NCI-H2171 (cell line): ENCODE measurements at regions not wholly inside any gene's neighbourhood (a gene's known extent, or its start where the extent isn't known, plus 50 kb on each side); places are given as distances from the start of the nearest gene placed in this dataset.
"Not testable (repeated sequence)": the region's sequence is repeated elsewhere in the genome, so short reads cannot be mapped to it uniquely, and the experiment has no call there.

ENCODE experiments used
- DNase-seq: peaks from one replicate; lab custom pipeline; 2025; lab: John Stamatoyannopoulos, UW

DNA sequence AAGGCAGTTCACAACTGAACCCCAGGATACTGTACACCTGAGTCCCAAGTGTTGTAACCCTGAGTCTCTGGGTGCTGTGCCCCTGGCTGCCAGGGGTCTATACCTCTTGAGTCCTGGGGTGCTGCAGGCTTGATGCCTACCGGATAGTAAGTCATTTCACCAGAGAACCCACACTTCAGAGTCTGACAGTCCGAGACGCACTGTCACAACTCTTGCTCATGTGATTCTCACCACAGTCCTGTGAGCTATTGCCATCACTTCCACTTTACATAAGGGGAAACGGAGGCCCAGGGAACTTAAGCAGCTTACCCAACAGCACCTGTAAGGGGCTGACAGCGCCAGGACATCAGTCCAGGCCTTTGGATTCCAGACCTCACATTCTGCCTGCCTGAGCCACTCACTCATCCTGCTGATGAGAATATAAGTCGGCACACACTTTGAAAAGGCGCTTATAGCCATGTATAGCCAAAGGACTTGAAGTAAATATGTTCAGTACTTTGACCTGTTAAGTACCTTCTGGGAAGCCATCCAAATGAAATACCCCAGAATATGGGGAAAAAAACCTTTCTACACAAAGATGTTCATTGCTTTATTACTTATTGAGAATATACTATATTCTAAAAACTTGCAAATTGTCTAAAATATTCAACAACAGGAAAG is 180.7 kb upstream of the ID2 start:
- DNase-seq, result no peak

DNA sequence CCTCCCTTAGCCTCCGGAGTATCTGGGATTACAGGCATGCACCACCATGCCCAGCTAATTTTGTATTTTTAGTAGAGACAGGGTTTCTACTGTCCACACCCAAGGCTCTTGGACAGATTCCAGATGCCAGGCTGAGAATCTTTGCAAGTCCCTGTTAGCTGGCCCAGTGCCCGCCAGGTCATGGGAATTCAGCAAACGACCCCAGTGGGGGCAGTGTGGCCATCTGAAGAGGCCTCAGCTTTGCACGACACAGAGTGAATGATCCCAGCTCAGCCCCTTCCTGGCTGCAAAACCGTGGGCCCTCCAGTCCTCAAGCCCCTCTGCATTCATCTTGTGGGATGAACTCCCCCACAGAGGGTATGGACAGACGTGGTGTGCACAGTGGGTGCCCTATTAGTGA is 179.5 kb upstream of the ID2 start:
- DNase-seq, result no peak

DNA sequence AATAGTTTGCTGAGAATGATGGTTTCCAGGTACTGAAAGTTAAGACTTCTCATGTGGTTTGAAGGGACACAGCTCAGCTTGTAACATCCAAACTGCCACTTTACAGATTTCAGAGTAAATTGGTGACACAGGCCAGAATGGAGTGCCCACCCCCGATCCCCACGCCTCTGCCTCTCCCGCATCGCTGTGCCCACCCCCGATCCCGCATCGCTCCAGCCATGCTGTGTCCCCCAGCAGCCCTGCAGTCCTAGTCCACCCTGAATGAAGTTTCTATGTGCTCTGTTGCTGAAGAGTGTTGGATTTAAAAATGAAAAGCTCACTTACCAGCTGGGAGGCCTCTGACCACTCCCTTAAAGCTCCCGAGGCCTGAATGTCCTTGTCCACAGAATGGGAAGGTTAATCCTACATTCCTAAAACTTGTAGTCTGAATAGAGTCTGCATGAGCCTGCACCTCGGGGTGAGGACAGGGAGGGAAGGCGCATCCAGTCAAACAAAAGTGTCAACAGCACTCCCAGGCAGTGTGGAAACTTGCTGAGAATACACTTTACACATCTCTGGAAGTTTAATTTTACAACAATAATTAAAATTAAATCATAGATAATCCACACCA is 176.4 kb upstream of the ID2 start:
- DNase-seq, result no peak

DNA sequence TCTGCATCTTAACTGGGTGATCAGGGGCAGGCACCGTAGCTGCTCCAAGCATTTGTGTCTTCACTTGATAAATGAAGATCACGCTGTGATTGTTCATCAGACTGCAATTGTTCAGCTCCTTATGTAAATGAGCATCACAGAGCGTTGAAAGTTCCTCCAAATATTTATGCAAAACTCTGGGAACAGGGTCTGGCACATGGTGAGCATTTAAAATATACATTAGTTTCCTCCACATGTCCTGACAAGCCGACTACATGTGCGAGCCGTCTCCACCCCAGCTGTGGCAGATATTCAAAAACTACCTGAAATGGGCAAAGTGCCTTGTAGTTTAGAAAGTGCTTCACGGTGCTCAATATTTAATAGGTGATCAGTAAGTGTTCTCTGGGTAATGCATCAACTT is 175.1 kb upstream of the ID2 start:
- DNase-seq, result no peak

DNA sequence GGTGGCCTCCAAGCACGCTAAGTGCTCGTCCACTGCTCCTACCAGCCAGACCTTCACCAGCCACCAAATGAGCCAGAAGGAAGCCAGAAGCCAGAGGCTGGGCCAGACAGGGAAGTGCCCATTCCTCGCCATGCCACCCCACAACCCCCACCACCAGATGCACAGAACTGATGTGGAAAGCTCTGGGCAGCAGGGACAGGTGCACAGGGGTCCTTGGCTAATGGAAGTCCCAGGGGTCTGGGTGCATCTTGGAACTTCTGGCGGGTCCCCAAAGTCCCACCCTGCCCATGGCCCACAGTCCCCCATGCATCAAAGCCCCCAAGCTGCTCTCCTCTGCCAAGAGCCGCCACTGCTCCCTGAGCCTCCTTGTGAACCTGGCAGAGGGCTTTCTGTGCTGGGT is 173.1 kb upstream of the ID2 start:
- no peak for DNase-seq

DNA sequence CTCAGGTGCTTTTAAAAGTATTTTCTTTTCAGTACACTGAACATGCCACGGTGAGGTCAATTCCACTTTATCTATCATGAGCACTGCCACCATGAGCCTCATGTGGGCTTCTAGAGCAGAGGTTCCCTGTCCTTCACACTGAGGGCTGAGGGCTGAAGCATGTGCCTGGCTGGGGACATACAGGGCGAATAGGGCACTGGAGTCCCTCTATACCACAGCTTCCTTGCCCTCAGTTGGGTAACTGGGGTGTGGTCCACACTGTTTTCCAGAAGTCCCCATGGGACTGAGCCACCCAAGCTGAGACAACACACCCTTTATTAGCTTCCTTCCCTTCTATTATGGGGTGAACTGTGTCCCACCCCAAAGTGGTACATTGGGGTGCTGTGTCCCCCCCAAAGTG is 172.2 kb upstream of the ID2 start:
- no peak for DNase-seq

DNA sequence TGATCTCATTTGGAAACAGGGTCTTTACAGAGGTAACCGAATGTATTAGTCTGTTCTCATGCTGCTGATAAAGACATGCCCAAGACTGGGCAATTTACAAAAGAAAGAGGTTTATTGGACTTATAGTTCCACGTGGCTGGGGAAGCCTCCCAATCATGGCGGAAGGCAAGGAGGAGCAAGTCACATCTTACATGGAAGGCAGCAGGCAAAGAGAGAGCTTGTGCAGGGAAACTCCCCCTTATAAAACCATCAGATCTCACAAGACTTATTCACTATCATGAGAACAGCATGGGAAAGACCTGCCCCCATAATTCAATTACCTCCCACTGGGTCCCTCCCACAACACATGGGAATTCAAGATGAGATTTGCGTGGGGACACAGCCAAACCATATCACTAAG is 171.8 kb upstream of the ID2 start:
- not testable (repeated sequence) for DNase-seq

DNA sequence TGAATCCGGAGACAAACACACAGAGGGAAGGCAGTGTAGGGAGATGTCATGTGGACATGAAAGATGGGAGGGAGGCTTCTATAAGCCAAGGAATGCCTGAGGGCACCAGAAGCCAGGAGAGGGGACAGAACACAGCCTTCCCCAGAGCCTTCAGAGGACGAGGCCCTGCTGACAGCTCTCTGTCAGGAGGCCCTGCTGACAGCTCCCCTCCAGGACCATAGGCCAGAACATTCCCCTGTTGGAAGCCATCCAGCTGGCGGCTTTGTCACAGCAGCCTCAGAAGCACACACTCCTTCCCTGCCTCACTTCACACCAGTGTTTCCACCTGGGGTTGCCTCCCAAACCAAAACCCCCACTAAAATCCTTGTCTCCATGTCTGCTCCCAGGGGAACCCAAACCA is 171.3 kb upstream of the ID2 start:
- no peak for DNase-seq

DNA sequence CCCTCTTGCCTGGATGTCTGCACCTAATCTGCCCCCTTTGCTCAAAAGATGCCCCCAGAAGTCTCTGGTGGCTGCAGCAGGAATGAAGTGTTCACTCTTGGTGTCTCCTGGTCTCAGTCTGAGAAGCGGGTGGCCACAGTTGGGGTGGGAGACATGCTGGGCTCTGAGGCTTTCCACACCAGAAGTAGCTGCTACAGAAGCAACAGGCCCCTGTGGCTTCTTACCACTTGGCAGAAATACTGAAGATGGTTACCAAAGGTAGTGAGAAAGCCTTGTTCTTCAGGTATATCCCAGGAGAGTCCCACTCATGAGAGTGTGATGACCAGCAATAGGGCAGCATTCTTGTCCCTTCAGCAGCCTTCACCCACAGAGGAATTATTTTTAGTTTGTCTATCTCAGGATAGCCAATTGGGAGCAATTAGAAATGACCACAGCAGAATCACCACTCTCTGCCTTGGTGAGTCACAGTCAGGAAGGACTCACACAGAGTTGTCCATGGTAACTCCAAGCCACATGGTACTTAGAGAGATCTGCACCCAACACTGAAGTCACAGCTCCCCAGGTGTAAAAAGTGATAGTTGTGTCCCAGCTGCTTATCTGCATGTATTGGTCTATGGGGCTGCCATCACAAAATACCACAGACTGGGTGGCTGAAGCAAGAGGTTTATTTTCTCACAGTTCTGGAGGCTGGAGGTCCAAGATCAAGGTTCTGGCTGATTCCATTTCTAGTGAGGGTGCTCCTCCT is 169.8 kb upstream of the ID2 start:
- DNase-seq, result no peak

DNA sequence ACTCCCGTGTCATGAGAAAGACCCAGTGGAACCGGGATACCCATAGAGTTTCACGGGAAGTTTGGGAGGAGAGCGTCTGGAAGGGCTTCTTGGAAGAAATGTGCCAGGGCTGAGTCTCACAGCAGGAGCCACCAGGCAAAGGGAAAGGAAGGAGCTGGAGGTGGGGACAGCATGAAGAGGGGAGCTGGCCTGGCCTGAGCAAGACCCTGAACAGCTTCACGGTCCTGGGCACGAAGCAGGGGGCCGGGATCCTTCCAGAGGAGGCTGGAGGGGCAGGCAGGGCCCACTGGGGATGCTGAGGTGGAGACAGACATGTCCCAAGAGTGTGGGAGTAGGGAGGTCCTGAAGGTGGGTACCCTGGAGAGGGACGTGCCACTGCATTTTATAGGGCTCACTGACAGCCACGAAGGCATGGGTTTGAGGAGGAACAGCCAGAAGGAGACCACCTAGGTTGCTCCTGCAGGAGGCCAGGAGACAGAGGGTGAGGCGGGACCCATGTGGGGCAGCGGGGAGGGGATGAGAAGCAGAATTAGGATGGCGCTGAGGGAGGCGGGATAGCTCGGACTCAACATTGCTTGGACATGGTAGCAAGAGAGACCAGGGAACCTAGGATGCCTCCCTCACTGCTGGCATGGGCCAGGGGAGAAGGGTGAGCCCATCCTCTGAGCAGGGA is 168.1 kb upstream of the ID2 start:
- no peak for DNase-seq

DNA sequence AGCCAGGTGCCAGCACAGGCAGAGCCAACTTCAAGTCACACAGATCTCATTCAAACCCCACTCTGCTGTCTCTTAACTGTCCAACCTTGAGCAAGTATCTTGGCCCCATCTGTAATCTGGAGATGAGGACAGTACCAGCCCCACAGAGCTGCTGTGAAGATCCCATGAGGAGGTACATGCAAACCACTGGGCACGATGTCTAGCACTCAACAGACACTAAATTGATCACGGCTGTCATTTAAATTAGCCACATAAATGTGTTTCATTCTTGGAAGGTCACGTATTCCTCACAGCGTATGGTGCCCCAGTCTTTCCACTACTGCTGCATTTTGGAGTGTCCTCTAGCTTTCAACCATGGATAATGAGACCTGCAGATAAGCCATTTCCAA is 167.6 kb upstream of the ID2 start:
- DNase-seq, result no peak

DNA sequence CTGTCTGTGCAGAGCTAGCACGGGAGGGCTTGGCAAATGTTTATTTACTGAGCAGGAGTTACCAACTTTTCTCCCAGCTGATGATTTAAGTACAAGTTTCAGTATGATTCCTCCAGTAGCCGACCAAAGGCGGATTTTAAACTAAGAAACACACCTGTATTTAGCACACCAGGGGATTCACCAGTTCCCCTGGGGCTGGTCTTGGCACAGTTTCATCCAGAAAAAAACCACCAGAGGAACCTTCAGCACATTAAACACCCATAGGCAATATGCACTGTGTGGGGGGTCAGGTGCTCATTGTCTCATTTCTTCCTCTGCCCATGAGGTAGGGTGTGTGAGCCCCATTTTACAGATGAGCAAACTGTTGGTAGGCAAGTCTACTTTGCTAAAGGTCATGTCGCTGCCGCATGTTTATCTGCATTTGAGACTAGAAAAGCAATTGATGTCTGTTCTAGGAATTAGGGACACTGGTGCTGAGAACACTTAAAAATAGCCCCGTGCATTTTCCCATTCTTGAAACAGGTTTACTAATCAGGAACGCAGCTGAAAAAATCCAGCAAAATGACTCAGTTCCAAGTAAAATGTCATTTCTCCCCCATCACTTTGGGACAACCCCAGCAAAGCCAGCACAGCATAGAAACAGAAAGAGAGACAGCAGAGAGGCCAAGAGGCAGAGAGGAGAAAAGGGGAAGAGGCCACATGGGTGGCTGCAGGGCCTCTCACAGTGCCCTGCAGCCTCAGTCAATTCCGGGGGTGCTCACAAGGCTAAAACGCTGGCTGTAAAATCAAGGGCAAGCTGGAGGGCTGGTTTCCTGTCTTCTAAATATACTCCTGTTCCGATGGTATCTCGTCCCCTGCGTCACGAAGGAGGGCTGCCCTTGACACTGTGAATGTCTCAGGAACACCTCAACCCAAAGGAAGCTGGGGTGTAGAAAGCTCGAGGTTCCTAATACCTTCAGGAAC is 166.8 kb upstream of the ID2 start:
- no peak for DNase-seq

DNA sequence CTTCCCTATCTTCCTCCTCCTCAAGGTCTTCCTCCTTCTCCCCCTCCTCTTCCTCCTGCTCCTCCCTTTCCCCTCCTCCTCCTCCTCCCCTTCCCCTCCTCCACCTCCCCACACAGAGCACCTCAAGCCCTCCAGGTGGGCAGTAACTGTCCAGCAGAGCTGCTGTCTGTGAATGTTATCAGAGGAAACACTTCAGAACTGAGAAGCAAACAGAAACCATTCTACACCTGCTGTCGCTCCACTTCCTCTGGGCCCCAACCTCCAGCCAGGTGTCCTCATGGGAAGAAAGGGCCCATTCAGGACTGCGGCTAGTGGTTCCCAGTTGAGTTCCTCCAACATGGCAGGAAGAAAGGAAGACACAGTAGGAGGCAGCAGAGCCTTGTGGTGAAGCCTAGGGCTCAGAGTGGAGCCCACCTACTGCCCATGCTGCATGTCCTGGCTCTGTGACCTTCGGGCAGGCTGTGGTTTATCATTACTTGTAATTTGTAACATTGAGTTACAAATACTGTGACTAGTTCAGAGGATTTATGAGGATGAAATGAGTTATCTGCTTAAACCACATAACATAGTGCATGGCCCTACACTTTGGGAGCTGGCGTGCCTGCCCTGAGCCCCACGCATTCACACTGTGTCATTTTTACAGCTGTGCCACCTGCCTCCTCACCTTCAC is 165.9 kb upstream of the ID2 start:
- DNase-seq, result no peak

DNA sequence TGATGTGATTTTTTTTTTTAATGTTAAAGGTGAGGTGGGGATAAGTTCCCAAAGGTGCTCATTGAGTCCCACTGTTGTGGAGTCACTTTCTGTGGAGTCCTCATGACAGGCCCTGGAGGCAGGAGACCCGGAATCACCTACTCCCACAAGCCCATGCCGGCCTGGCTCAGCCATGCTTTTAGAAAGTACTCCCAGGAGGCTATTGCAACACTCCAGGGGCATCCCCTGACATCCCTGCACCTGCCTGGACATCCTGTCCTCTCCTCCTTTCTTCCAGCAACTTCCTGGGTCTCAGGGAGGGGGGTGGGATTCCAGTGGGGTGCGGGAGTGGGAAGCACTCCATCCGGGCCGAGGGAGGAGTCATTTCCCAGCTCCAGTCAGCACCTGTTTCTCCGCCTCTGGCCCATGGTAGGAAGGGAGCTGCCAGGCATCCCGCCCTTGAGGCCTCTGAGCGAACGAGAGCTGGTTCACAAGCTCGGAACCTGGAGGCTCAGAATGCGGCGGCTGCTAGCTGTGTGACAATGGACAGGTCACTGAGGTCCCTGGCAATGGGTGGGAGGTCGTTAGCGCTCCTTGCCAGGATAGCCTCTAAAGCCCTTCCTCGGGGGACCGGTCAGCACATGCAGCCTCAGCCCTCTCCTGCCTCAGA is 163.9 kb upstream of the ID2 start:
- DNase-seq, result no peak

DNA sequence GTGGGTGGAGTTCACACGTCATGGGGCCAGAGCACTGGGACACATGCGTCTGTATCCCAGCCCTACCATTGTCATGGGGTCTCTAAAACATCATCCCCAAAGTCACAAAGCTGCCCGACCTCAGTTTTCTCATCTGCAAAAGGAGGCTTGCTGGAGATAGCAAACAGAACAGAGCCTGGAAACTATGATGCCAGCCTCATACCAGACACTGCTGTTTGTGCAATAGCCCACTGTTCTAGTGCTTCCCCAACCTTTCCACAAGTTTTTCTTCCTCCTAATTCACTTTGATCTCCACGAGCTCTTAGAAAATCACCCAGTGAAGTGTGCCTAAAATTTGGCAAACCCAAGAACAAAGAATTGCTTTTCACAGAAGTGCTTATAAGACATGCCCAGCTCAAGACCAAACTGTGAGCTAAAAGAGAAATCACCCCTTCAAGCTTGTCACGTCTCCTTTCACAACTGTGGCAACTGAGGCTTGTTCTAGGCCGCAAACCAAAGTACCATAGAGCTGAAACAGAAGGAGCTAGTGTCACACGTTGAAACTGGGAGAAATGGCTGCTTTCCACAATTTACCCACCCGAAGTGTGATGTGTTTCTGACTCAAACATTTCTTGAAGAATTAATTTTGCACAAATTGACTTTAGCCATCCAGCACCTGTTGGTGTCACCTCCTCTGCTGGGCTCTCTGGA is 162.7 kb upstream of the ID2 start:
- no peak for DNase-seq

DNA sequence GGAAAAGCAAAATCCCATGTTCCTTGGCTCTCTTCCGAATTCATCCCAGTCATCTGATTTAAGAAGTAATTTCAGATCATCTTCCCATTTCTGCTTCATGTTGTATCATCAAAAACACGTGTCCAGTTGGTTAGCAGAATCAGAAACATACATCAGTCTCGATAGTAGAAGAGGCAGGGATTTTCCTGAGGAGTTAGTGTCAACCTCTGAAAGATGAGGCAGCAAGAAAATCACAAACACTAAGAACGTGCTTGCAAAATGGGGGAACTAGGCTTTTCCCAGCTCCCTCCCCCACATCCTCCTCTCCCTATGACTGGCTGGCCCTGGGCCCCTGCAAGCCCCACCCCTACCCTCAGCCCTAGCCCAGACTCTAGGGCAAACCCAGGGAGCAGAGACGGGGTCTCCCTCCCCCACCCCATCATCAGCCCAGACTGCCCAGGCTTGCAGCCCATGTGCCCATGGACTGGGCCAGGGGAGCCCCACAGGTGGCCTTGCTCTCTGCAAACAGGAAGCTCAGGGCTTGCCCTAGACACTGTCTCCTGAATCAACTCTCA is 161.0 kb upstream of the ID2 start:
- DNase-seq, result no peak

DNA sequence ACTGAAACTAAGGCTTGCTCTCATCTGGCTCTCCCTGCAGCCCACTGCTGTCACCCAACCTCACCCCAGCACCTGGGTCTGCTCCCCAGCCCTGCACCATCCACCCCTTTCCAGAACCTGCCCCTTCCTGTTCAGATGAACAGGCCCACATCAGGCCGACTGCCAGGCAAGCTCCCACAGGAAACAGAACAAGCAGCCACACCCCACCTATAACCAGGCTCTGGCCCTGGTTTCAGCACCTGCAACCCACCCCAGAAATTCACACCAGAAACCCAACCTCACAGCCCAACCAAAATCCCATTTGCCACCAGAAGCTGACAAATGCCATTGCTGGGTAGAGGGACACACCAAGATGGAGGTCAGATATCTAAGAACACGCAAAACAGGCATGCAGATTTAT is 159.2 kb upstream of the ID2 start:
- no peak for DNase-seq

DNA sequence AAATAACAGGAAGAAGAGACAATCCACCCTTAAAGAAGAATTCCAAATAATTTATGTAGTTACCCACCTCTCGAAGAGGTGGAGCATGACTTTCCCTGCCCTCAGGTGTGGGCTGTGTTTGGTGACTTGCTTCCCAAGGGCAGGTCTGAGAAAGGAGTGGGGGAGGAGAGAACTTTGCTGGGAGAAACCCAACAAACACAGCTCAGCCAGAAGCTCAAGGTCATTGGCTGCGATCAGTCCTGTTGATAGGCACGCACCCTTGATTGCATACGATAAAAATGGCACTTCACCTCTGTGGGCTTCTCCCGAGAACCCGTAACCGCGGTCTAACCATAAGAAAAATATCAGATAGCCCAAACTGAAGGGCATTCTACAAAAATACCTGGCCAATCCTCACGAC is 157.5 kb upstream of the ID2 start:
- DNase-seq, result no peak

DNA sequence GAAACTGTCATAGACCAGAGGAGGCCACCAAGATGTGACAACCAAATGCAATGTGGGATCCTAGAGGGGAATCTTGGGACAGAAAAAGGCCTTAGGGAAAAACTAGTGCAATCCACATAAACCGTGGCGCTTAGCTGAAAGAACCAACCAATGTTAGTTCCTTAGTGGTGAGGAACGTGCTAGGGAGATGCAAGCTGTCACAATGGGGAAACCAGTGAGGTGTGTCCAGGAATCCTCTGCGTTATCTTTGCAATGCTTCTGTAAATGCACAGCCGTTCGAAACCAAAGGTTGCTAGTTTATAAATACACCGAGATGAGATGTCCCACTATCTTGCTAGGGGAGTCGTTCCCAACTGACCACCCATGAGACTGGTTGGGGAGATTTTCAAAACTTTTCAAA is 157.0 kb upstream of the ID2 start:
- DNase-seq, result no peak

DNA sequence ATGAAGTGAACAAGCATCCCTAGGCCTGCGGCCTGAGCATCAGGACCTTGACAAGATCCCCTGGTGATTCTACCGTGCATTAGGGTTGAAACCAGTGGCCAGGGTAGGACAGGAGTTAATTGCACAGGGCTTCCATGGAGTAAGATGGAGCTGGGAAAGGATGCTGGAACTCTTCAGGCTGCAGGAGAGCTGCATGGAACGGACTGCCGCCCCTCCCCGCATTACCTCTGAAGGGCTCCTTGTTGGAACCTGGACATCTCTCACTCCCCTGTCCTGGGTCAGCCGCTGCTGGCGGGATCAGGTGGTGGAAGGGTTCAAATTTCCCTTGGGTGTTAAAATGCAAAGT is 156.6 kb upstream of the ID2 start:
- no peak for DNase-seq
